Progenitor cell of endocrine pancreas (in vitro differentiated cells): ENCODE measurements at regions not wholly inside any gene's neighbourhood (a gene's known extent, or its start where the extent isn't known, plus 50 kb on each side); places are given as distances from the start of the nearest gene placed in this dataset.

Experiments
- DNase-seq: peaks from one replicate; pipeline ENCODE4 v3.0.0; 2021; ENCODE audit warnings: low spot score; ENCODE audit not compliant: unreplicated experiment
- H3K27ac Mint-ChIP-seq: 2 replicates; pipeline ENCODE4 v1.8.0; 2021; ENCODE audit warnings: mild to moderate bottlenecking, moderate library complexity, mixed read lengths
- H3K27me3 Mint-ChIP-seq: 2 replicates; pipeline ENCODE4 v1.8.0; 2021; ENCODE audit warnings: mixed read lengths
- H3K36me3 Mint-ChIP-seq: 2 replicates; pipeline ENCODE4 v1.8.0; 2022; ENCODE audit warnings: mixed read lengths; ENCODE audit not compliant: insufficient read depth
- H3K4me1 Mint-ChIP-seq: 2 replicates; pipeline ENCODE4 v1.8.0; 2021; ENCODE audit warnings: low read depth, mixed read lengths
- H3K4me3 Mint-ChIP-seq: 2 replicates; pipeline ENCODE4 v1.8.0; 2021; ENCODE audit warnings: low read depth, mild to moderate bottlenecking, moderate library complexity, mixed read lengths
- H3K9me3 Mint-ChIP-seq: 2 replicates; pipeline ENCODE4 v1.8.0; 2021; ENCODE audit warnings: low read depth, mixed read lengths
- CTCF ChIP-seq: fragments of 200-600 bp; sonication (generic); IDR thresholded peaks from one replicate; pipeline ENCODE4 v1.5.0; 2021; ENCODE audit warnings: antibody characterized with exemption, mild to moderate bottlenecking; ENCODE audit not compliant: unreplicated experiment

GRCh38 chrX:9146657-9147056 is 112.7 kb upstream of the FAM9B start:
- Mint-ChIP-seq H3K27ac (no peak overlapping the region), H3K4me3 (no peak overlapping the region), H3K4me1 (peaks cover 3% of the 10 kb centered on the region), H3K9me3 (peaks cover 19% of the 10 kb centered on the region), H3K27me3 (peaks cover 3% of the 10 kb centered on the region), H3K36me3 (no peaks in the 10 kb centered on the region)
- no peak for TF ChIP-seq CTCF
- no peak for DNase-seq

GRCh38 chrX:9147086-9147485 is 113.2 kb upstream of the FAM9B start:
- H3K4me1 Mint-ChIP-seq, result peaks cover 3% of the 10 kb centered on the region
- no peak overlapping the region for H3K27ac Mint-ChIP-seq
- H3K36me3 Mint-ChIP-seq, result no peaks in the 10 kb centered on the region
- no peak overlapping the region for H3K4me3 Mint-ChIP-seq
- TF ChIP-seq CTCF, result no peak
- H3K27me3 Mint-ChIP-seq, result peaks cover 3% of the 10 kb centered on the region
- DNase-seq, result no peak
- H3K9me3 Mint-ChIP-seq, result peaks cover 23% of the 10 kb centered on the region

GRCh38 chrX:9147726-9148125 is 113.8 kb upstream of the FAM9B start:
- DNase-seq, result no peak
- Mint-ChIP-seq H3K4me3 (no peak overlapping the region), H3K9me3 (peaks cover 23% of the 10 kb centered on the region), H3K4me1 (peaks cover 3% of the 10 kb centered on the region), H3K27me3 (peaks cover 3% of the 10 kb centered on the region), H3K27ac (no peak overlapping the region), H3K36me3 (no peaks in the 10 kb centered on the region)
- TF ChIP-seq CTCF, result no peak

- Mint-ChIP-seq H3K36me3 (no peaks in the 10 kb centered on the region), H3K9me3 (peaks cover 23% of the 10 kb centered on the region), H3K4me3 (no peak overlapping the region), H3K27me3 (peaks cover 3% of the 10 kb centered on the region), H3K4me1 (peaks cover 3% of the 10 kb centered on the region), H3K27ac (no peak overlapping the region)
- DNase-seq, result no peak
- TF ChIP-seq CTCF, result no peak
These were observed 114.9 kb upstream of the FAM9B start for GRCh38 chrX:9148615-9149399.

- Mint-ChIP-seq H3K27me3 (peaks cover 2% of the 10 kb centered on the region), H3K36me3 (no peaks in the 10 kb centered on the region), H3K4me1 (peaks cover 3% of the 10 kb centered on the region), H3K4me3 (no peak overlapping the region), H3K27ac (no peak overlapping the region), H3K9me3 (peaks cover 22% of the 10 kb centered on the region)
- DNase-seq, result no peak
- no peak for TF ChIP-seq CTCF
These were observed 115.7 kb upstream of the FAM9B start for GRCh38 chrX:9149501-9150245.
